ENCODE measurements at regions not wholly inside any gene's neighbourhood (a gene's known extent, or its start where the extent isn't known, plus 50 kb on each side); places are given as distances from the start of the nearest gene placed in this dataset.
"Not testable (repeated sequence)": the region's sequence is repeated elsewhere in the genome, so short reads cannot be mapped to it uniquely, and the experiment has no call there.

GRCh38 chr3:178203650-178204049, 332.6 kb upstream of the KCNMB2 start:
- H3K36me3 ChIP-seq (ENCODE audit: insufficient read depth, low read length): no peaks in the 10 kb centered on the region
- H3K4me3 ChIP-seq (ENCODE audit: low read length): no peak overlapping the region
- no peaks in the 10 kb centered on the region for H3K36me3 Mint-ChIP-seq (ENCODE audit: low read depth)
- no peaks in the 10 kb centered on the region for H3K9me3 Mint-ChIP-seq
- H3K27me3 Mint-ChIP-seq: no peaks in the 10 kb centered on the region
- ChIA-PET CTCF (interaction anchor here (1.1 kb wide), 1 partner anchor 16 kb away, joined by 3 read pairs; no protein-coding TSS in a partner anchor), POLR2A (no interaction called here)
- H3K27ac ChIP-seq (ENCODE audit: low read depth in 1 of 2, low read length in 2 of 2): no peak overlapping the region
- intact Hi-C loops (cut with DNase I, micrococcal nuclease): no loop called here
- no peak for ATAC-seq (ENCODE audit: poor library complexity)
- no peak overlapping the region for H3K27ac Mint-ChIP-seq
- no peaks in the 10 kb centered on the region for H3K4me1 ChIP-seq (ENCODE audit: insufficient read depth, low read length)
- DNase-seq: no peak
- no peaks in the 10 kb centered on the region for H3K27me3 ChIP-seq (ENCODE audit: control insufficient read depth in 1 of 2, insufficient read depth in 2 of 2, low read length in 2 of 2)
- H3K9me3 ChIP-seq (ENCODE audit: control insufficient read depth in 1 of 2, insufficient read depth in 1 of 2, low read length in 2 of 2): no peaks in the 10 kb centered on the region
- H3K4me1 Mint-ChIP-seq (ENCODE audit: low read depth): no peaks in the 10 kb centered on the region
- no peak for TF ChIP-seq CTCF (IDR thresholded peaks at IDR 0.05)
- no peak overlapping the region for H3K4me3 Mint-ChIP-seq

GRCh38 chr3:178205740-178206139, 330.5 kb upstream of the KCNMB2 start:
- POLR2A ChIA-PET: no interaction called here
- no peaks in the 10 kb centered on the region for H3K27me3 Mint-ChIP-seq
- intact Hi-C loops (cut with DNase I, micrococcal nuclease): no loop called here

GRCh38 chr3:178206521-178206920, 329.7 kb upstream of the KCNMB2 start:
- POLR2A ChIA-PET: no interaction called here
- ATAC-seq (ENCODE audit: poor library complexity): no peak
- no peak for DNase-seq
- Mint-ChIP-seq H3K36me3 (ENCODE audit: low read depth) (no peaks in the 10 kb centered on the region), H3K4me3 (no peak overlapping the region), H3K9me3 (no peaks in the 10 kb centered on the region), H3K4me1 (ENCODE audit: low read depth) (no peaks in the 10 kb centered on the region), H3K27me3 (no peaks in the 10 kb centered on the region), H3K27ac (no peak overlapping the region)
- no peaks in the 10 kb centered on the region for H3K4me1 ChIP-seq (ENCODE audit: insufficient read depth, low read length)
- H3K27me3 ChIP-seq (ENCODE audit: control insufficient read depth in 1 of 2, insufficient read depth in 2 of 2, low read length in 2 of 2): no peaks in the 10 kb centered on the region
- no peak for TF ChIP-seq CTCF (IDR thresholded peaks at IDR 0.05)
- intact Hi-C loops (cut with DNase I, micrococcal nuclease): no loop called here
- CTCF ChIA-PET: interaction anchor here (1.3 kb wide), 1 partner anchor 17 kb away, joined by 3 read pairs; no protein-coding TSS in a partner anchor
- no peaks in the 10 kb centered on the region for H3K36me3 ChIP-seq (ENCODE audit: insufficient read depth, low read length)
- no peak overlapping the region for H3K4me3 ChIP-seq (ENCODE audit: low read length)
- H3K9me3 ChIP-seq (ENCODE audit: control insufficient read depth in 1 of 2, insufficient read depth in 1 of 2, low read length in 2 of 2): no peaks in the 10 kb centered on the region
- H3K27ac ChIP-seq (ENCODE audit: low read depth in 1 of 2, low read length in 2 of 2): no peak overlapping the region

More at GRCh38 chr3:178205740-178206139, 330.5 kb upstream of the KCNMB2 start:
- DNase-seq (no peak), ATAC-seq (ENCODE audit: poor library complexity) (no peak)
- H3K36me3 ChIP-seq (ENCODE audit: insufficient read depth, low read length): no peaks in the 10 kb centered on the region
- Mint-ChIP-seq H3K36me3 (ENCODE audit: low read depth) (no peaks in the 10 kb centered on the region), H3K27ac (no peak overlapping the region), H3K4me1 (ENCODE audit: low read depth) (no peaks in the 10 kb centered on the region), H3K9me3 (no peaks in the 10 kb centered on the region), H3K4me3 (no peak overlapping the region)
- H3K4me1 ChIP-seq (ENCODE audit: insufficient read depth, low read length): no peaks in the 10 kb centered on the region
- TF ChIP-seq CTCF (IDR thresholded peaks at IDR 0.05): no peak
- no peaks in the 10 kb centered on the region for H3K27me3 ChIP-seq (ENCODE audit: control insufficient read depth in 1 of 2, insufficient read depth in 2 of 2, low read length in 2 of 2)
- H3K9me3 ChIP-seq (ENCODE audit: control insufficient read depth in 1 of 2, insufficient read depth in 1 of 2, low read length in 2 of 2): no peaks in the 10 kb centered on the region
- H3K4me3 ChIP-seq (ENCODE audit: low read length): no peak overlapping the region
- no peak overlapping the region for H3K27ac ChIP-seq (ENCODE audit: low read depth in 1 of 2, low read length in 2 of 2)
- CTCF ChIA-PET: interaction anchor here (1.3 kb wide), 1 partner anchor 18 kb away, joined by 3 read pairs; no protein-coding TSS in a partner anchor

- H3K27ac ChIP-seq (ENCODE audit: low read depth in 1 of 2, low read length in 2 of 2); H3K4me3 Mint-ChIP-seq; H3K4me1 ChIP-seq (ENCODE audit: insufficient read depth, low read length); DNase-seq; H3K36me3 ChIP-seq (ENCODE audit: insufficient read depth, low read length); H3K36me3 Mint-ChIP-seq (ENCODE audit: low read depth); H3K9me3 Mint-ChIP-seq; CTCF ChIA-PET; H3K27me3 Mint-ChIP-seq; ATAC-seq (ENCODE audit: poor library complexity); H3K9me3 ChIP-seq (ENCODE audit: control insufficient read depth in 1 of 2, insufficient read depth in 1 of 2, low read length in 2 of 2); intact Hi-C loops (cut with DNase I, micrococcal nuclease); H3K27me3 ChIP-seq (ENCODE audit: control insufficient read depth in 1 of 2, insufficient read depth in 2 of 2, low read length in 2 of 2); H3K27ac Mint-ChIP-seq; H3K4me1 Mint-ChIP-seq (ENCODE audit: low read depth); H3K4me3 ChIP-seq (ENCODE audit: low read length); POLR2A ChIA-PET: not testable (repeated sequence)
Observed at GRCh38 chr3:178207161-178207560, 329.1 kb upstream of the KCNMB2 start.

- H3K27me3 Mint-ChIP-seq; H3K9me3 ChIP-seq (ENCODE audit: control insufficient read depth in 1 of 2, insufficient read depth in 1 of 2, low read length in 2 of 2); H3K27ac ChIP-seq (ENCODE audit: low read depth in 1 of 2, low read length in 2 of 2); intact Hi-C loops (cut with DNase I, micrococcal nuclease); H3K4me1 ChIP-seq (ENCODE audit: insufficient read depth, low read length); ATAC-seq (ENCODE audit: poor library complexity); H3K4me3 ChIP-seq (ENCODE audit: low read length); H3K27ac Mint-ChIP-seq; H3K9me3 Mint-ChIP-seq; H3K36me3 ChIP-seq (ENCODE audit: insufficient read depth, low read length); POLR2A ChIA-PET; H3K27me3 ChIP-seq (ENCODE audit: control insufficient read depth in 1 of 2, insufficient read depth in 2 of 2, low read length in 2 of 2); DNase-seq; H3K4me1 Mint-ChIP-seq (ENCODE audit: low read depth); CTCF ChIA-PET; H3K4me3 Mint-ChIP-seq; H3K36me3 Mint-ChIP-seq (ENCODE audit: low read depth): not testable (repeated sequence)
Observed at GRCh38 chr3:178207627-178208026, 328.6 kb upstream of the KCNMB2 start.
